ENCODE measurements at regions not wholly inside any gene's neighbourhood (a gene's known extent, or its start where the extent isn't known, plus 50 kb on each side); places are given as distances from the start of the nearest gene placed in this dataset.

- TF ChIP-seq EZH2 (IDR thresholded peaks at IDR 0.05; ENCODE audit: insufficient read depth, low read length) (no peak), CTCF (IDR thresholded peaks at IDR 0.05; ENCODE audit: insufficient read depth, low read depth, low read length) (no peak)
These were observed 225.1 kb downstream of the TFCP2L1 start for GRCh38 chr2:121059651-121060649.
